ENCODE measurements at regions not wholly inside any gene's neighbourhood (a gene's known extent, or its start where the extent isn't known, plus 50 kb on each side); places are given as distances from the start of the nearest gene placed in this dataset.

- no peak for DNase-seq
Observed at GRCh38 chr18:42412896-42413295, 457.9 kb downstream of the PIK3C3 start.

GRCh38 chr18:42413870-42414269, 458.8 kb downstream of the PIK3C3 start:
- no peak for DNase-seq

- no peak for DNase-seq
Observed at GRCh38 chr18:42414756-42415454, 459.9 kb downstream of the PIK3C3 start.

- no peak for DNase-seq
Observed at GRCh38 chr18:42417189-42417588, 462.2 kb downstream of the PIK3C3 start.

GRCh38 chr18:42418121-42418520, 463.1 kb downstream of the PIK3C3 start:
- no peak for DNase-seq

GRCh38 chr18:42425025-42425424, 470.0 kb downstream of the PIK3C3 start:
- no peak for DNase-seq

GRCh38 chr18:42426496-42427015, 471.5 kb downstream of the PIK3C3 start:
- DNase-seq: no peak

GRCh38 chr18:42429196-42429595, 474.2 kb downstream of the PIK3C3 start:
- no peak for DNase-seq

GRCh38 chr18:42436222-42436765, 481.3 kb downstream of the PIK3C3 start:
- DNase-seq: no peak

- DNase-seq: no peak
Observed at GRCh38 chr18:42437001-42437400, 482.0 kb downstream of the PIK3C3 start.

GRCh38 chr18:42437646-42438045, 482.6 kb downstream of the PIK3C3 start:
- DNase-seq: no peak

GRCh38 chr18:42442656-42443055, 487.6 kb downstream of the PIK3C3 start:
- no peak for DNase-seq

- no peak for DNase-seq
Observed at GRCh38 chr18:42444349-42444748, 489.3 kb downstream of the PIK3C3 start.

GRCh38 chr18:42445359-42445758, 490.3 kb downstream of the PIK3C3 start:
- no peak for DNase-seq

- DNase-seq: no peak
Observed at GRCh38 chr18:42446195-42446594, 491.2 kb downstream of the PIK3C3 start.

- no peak for DNase-seq
Observed at GRCh38 chr18:42447688-42448087, 492.7 kb downstream of the PIK3C3 start.

- no peak for DNase-seq
Observed at GRCh38 chr18:42458226-42458625, 503.2 kb downstream of the PIK3C3 start.

- no peak for DNase-seq
Observed at GRCh38 chr18:42459873-42460272, 504.8 kb downstream of the PIK3C3 start.

GRCh38 chr18:42471885-42472284, 516.9 kb downstream of the PIK3C3 start:
- no peak for DNase-seq

GRCh38 chr18:42473611-42474010, 518.6 kb downstream of the PIK3C3 start:
- DNase-seq: no peak

GRCh38 chr18:42474577-42474976, 519.5 kb downstream of the PIK3C3 start:
- DNase-seq: no peak

GRCh38 chr18:42475157-42475556, 520.1 kb downstream of the PIK3C3 start:
- DNase-seq: no peak

- no peak for DNase-seq
Observed at GRCh38 chr18:42477267-42477666, 522.2 kb downstream of the PIK3C3 start.

- DNase-seq: no peak
Observed at GRCh38 chr18:42480441-42480840, 525.4 kb downstream of the PIK3C3 start.

GRCh38 chr18:42484648-42485047, 529.6 kb downstream of the PIK3C3 start:
- no peak for DNase-seq
